Bronchial epithelial cell (primary cell): ENCODE measurements at regions not wholly inside any gene's neighbourhood (a gene's known extent, or its start where the extent isn't known, plus 50 kb on each side); places are given as distances from the start of the nearest gene placed in this dataset.

Source experiments
- DNase-seq: peaks from one replicate; pipeline ENCODE4 v3.0.0-alpha.2; 2010; ENCODE audit warnings: low read depth
- FAIRE-seq: peaks from 2 replicates; lab custom pipeline; 2011; peaks lifted over from hg19 to GRCh38; lab: Jason Lieb, UNC
- H3K27me3 ChIP-seq: 2 replicates; pipeline ENCODE4 v1.5.1; 2011; ENCODE audit warnings: low read length; ENCODE audit not compliant: control insufficient read depth, insufficient read depth
- H3K36me3 ChIP-seq: 2 replicates; pipeline ENCODE4 v1.5.1; 2011; ENCODE audit warnings: low read length; ENCODE audit not compliant: control insufficient read depth, insufficient read depth
- H3K4me3 ChIP-seq: 2 replicates; pipeline ENCODE4 v1.5.1; 2011; ENCODE audit warnings: mild to moderate bottlenecking, low read depth, low read length, control low read depth
- CTCF ChIP-seq: IDR thresholded peaks from 2 replicates; pipeline ENCODE4 v1.5.1; 2011; ENCODE audit warnings: mild to moderate bottlenecking, moderate library complexity, low read length, control low read depth, inconsistent platforms; ENCODE audit not compliant: insufficient read depth, severe bottlenecking

- TF ChIP-seq CTCF = no peak
- H3K4me3 ChIP-seq = no peak overlapping the region
- no peaks in the 10 kb centered on the region for H3K27me3 ChIP-seq
- DNase-seq = no peak
- H3K36me3 ChIP-seq = no peaks in the 10 kb centered on the region
- FAIRE-seq = no peak
These were observed 449.4 kb downstream of the NBAS start for GRCh38 chr2:15111718-15112117.

- no peaks in the 10 kb centered on the region for H3K36me3 ChIP-seq
- H3K4me3 ChIP-seq = no peak overlapping the region
- no peak for TF ChIP-seq CTCF
- DNase-seq = peak; percentile 14
- no peak for FAIRE-seq
- H3K27me3 ChIP-seq = no peaks in the 10 kb centered on the region
These were observed 448.9 kb downstream of the NBAS start for GRCh38 chr2:15112216-15112615.

- no peaks in the 10 kb centered on the region for H3K27me3 ChIP-seq
- DNase-seq (no peak), FAIRE-seq (no peak)
- no peak overlapping the region for H3K4me3 ChIP-seq
- no peak for TF ChIP-seq CTCF
- H3K36me3 ChIP-seq = no peaks in the 10 kb centered on the region
These were observed 445.4 kb downstream of the NBAS start for GRCh38 chr2:15115776-15116175.

GRCh38 chr2:15116830-15117229, 444.3 kb downstream of the NBAS start:
- H3K36me3 ChIP-seq = no peaks in the 10 kb centered on the region
- no peaks in the 10 kb centered on the region for H3K27me3 ChIP-seq
- TF ChIP-seq CTCF = no peak
- H3K4me3 ChIP-seq = no peak overlapping the region
- FAIRE-seq = no peak
- no peak for DNase-seq
